NCI-H2171 (cell line): ENCODE measurements at regions not wholly inside any gene's neighbourhood (a gene's known extent, or its start where the extent isn't known, plus 50 kb on each side); places are given as distances from the start of the nearest gene placed in this dataset.
"Not testable (repeated sequence)": the region's sequence is repeated elsewhere in the genome, so short reads cannot be mapped to it uniquely, and the experiment has no call there.

ENCODE experiments used
- DNase-seq: peaks from one replicate; lab custom pipeline; 2025; lab: John Stamatoyannopoulos, UW

- DNase-seq = no peak
These were observed 157.1 kb upstream of the DLX2 start for GRCh38 chr2:172259827-172260226.

- no peak for DNase-seq
These were observed 157.6 kb upstream of the DLX2 start for GRCh38 chr2:172260336-172260735.

GRCh38 chr2:172261292-172261691 is 158.6 kb upstream of the DLX2 start:
- no peak for DNase-seq

- DNase-seq = no peak
These were observed 159.8 kb upstream of the DLX2 start for GRCh38 chr2:172262486-172262885.

GRCh38 chr2:172264820-172265219 is 162.1 kb upstream of the DLX2 start:
- DNase-seq = not testable (repeated sequence)

- not testable (repeated sequence) for DNase-seq
These were observed 157.7 kb upstream of the ITGA6 start for GRCh38 chr2:172269507-172270244.

GRCh38 chr2:172270278-172271079 is 156.9 kb upstream of the ITGA6 start:
- no peak for DNase-seq

GRCh38 chr2:172273910-172274571 is 153.3 kb upstream of the ITGA6 start:
- DNase-seq = no peak

- no peak for DNase-seq
These were observed 152.1 kb upstream of the ITGA6 start for GRCh38 chr2:172275239-172275638.

GRCh38 chr2:172276961-172277360 is 150.4 kb upstream of the ITGA6 start:
- DNase-seq = no peak

GRCh38 chr2:172278667-172279066 is 148.7 kb upstream of the ITGA6 start:
- no peak for DNase-seq

GRCh38 chr2:172279214-172279613 is 148.2 kb upstream of the ITGA6 start:
- no peak for DNase-seq

GRCh38 chr2:172279813-172280212 is 147.6 kb upstream of the ITGA6 start:
- no peak for DNase-seq

GRCh38 chr2:172280571-172281361 is 146.6 kb upstream of the ITGA6 start:
- DNase-seq = no peak

GRCh38 chr2:172281648-172282570 is 145.5 kb upstream of the ITGA6 start:
- DNase-seq = no peak

- DNase-seq = no peak
These were observed 144.4 kb upstream of the ITGA6 start for GRCh38 chr2:172282944-172283343.

GRCh38 chr2:172283476-172283875 is 143.9 kb upstream of the ITGA6 start:
- no peak for DNase-seq

- no peak for DNase-seq
These were observed 143.2 kb upstream of the ITGA6 start for GRCh38 chr2:172284209-172284608.

GRCh38 chr2:172285010-172285621 is 142.3 kb upstream of the ITGA6 start:
- DNase-seq = peak; percentile 32

- no peak for DNase-seq
These were observed 141.6 kb upstream of the ITGA6 start for GRCh38 chr2:172285760-172286159.
